Osteocyte (in vitro differentiated cells): ENCODE measurements at regions not wholly inside any gene's neighbourhood (a gene's known extent, or its start where the extent isn't known, plus 50 kb on each side); places are given as distances from the start of the nearest gene placed in this dataset.

Source experiments
- DNase-seq: peaks from one replicate; pipeline ENCODE4 v3.0.0; 2021; ENCODE audit warnings: mixed read lengths; ENCODE audit not compliant: unreplicated experiment; ENCODE audit errors: extremely low spot score
- H3K27ac Mint-ChIP-seq: one replicate; pipeline ENCODE4 v1.8.0; 2021; ENCODE audit warnings: mild to moderate bottlenecking, mixed read lengths; ENCODE audit not compliant: unreplicated experiment
- H3K27me3 Mint-ChIP-seq: one replicate; pipeline ENCODE4 v1.8.0; 2021; ENCODE audit warnings: mixed read lengths; ENCODE audit not compliant: unreplicated experiment
- H3K36me3 Mint-ChIP-seq: one replicate; pipeline ENCODE4 v1.8.0; 2021; ENCODE audit warnings: mixed read lengths; ENCODE audit not compliant: unreplicated experiment
- H3K4me1 Mint-ChIP-seq: one replicate; pipeline ENCODE4 v1.8.0; 2021; ENCODE audit warnings: mixed read lengths; ENCODE audit not compliant: unreplicated experiment
- H3K4me3 Mint-ChIP-seq: one replicate; pipeline ENCODE4 v1.8.0; 2021; ENCODE audit warnings: mild to moderate bottlenecking, moderate library complexity, mixed read lengths; ENCODE audit not compliant: unreplicated experiment
- H3K9me3 Mint-ChIP-seq: one replicate; pipeline ENCODE4 v1.8.0; 2021; ENCODE audit warnings: mixed read lengths; ENCODE audit not compliant: unreplicated experiment
- CTCF ChIP-seq: fragments of 200-600 bp; sonication (generic); IDR thresholded peaks from 2 replicates; pipeline ENCODE4 v1.5.0; 2021; ENCODE audit warnings: antibody characterized with exemption, mild to moderate bottlenecking, moderate library complexity

GRCh38 chr18:33517950-33518349, 60.1 kb upstream of the ASXL3 start:
- H3K4me3 Mint-ChIP-seq = no peak overlapping the region
- H3K36me3 Mint-ChIP-seq = no peaks in the 10 kb centered on the region
- no peak for TF ChIP-seq CTCF
- peaks cover 15% of the 10 kb centered on the region for H3K9me3 Mint-ChIP-seq
- peaks cover 2% of the 10 kb centered on the region for H3K27me3 Mint-ChIP-seq
- H3K4me1 Mint-ChIP-seq = no peaks in the 10 kb centered on the region
- H3K27ac Mint-ChIP-seq = no peak overlapping the region
- DNase-seq = no peak

DNA sequence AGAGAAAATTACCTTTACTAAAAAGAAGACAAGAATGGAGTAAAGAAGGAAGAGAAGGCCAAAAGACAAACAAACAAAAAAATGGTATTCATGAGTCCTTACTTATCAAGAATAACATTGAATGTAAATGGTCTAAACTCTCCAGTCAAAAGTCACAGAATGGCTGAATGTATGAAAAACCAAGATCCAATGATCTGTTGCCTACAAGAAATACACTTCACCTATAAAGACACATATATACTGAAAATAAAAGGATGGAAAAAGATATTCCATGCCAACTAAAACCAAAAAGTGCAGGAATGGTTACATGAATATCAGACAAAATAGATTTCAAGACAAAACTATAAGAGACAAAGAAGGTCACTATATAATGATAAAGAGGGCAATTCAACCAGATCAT, 65.0 kb upstream of the ASXL3 start:
- Mint-ChIP-seq H3K27ac (no peak overlapping the region), H3K9me3 (peaks cover 32% of the 10 kb centered on the region), H3K36me3 (no peaks in the 10 kb centered on the region), H3K4me1 (no peaks in the 10 kb centered on the region), H3K27me3 (no peaks in the 10 kb centered on the region), H3K4me3 (no peak overlapping the region)
- TF ChIP-seq CTCF = no peak
- no peak for DNase-seq

- Mint-ChIP-seq H3K4me1 (no peaks in the 10 kb centered on the region), H3K36me3 (no peaks in the 10 kb centered on the region), H3K27me3 (no peaks in the 10 kb centered on the region), H3K4me3 (no peak overlapping the region), H3K9me3 (peaks cover 19% of the 10 kb centered on the region), H3K27ac (no peak overlapping the region)
- TF ChIP-seq CTCF = no peak
- no peak for DNase-seq
Observed at GRCh38 chr18:33507019-33507418, 66.5 kb upstream of the CCDC178 start.

- DNase-seq = no peak
- Mint-ChIP-seq H3K27ac (no peak overlapping the region), H3K9me3 (peaks cover 10% of the 10 kb centered on the region), H3K4me3 (no peak overlapping the region), H3K27me3 (peaks cover 3% of the 10 kb centered on the region), H3K4me1 (no peaks in the 10 kb centered on the region), H3K36me3 (no peaks in the 10 kb centered on the region)
- no peak for TF ChIP-seq CTCF
Observed at GRCh38 chr18:33505798-33506197, 65.3 kb upstream of the CCDC178 start.

GRCh38 chr18:33505297-33505696, 64.8 kb upstream of the CCDC178 start:
- Mint-ChIP-seq H3K9me3 (peaks cover 10% of the 10 kb centered on the region), H3K4me1 (no peaks in the 10 kb centered on the region), H3K4me3 (no peak overlapping the region)

More at GRCh38 chr18:33505297-33505696, 64.8 kb upstream of the CCDC178 start:
- Mint-ChIP-seq H3K27ac (no peak overlapping the region), H3K27me3 (peaks cover 6% of the 10 kb centered on the region), H3K36me3 (no peaks in the 10 kb centered on the region)
- TF ChIP-seq CTCF = no peak
- DNase-seq = no peak
